Nephron progenitor cell (in vitro differentiated cells): ENCODE measurements at regions not wholly inside any gene's neighbourhood (a gene's known extent, or its start where the extent isn't known, plus 50 kb on each side); places are given as distances from the start of the nearest gene placed in this dataset.

Experiments
- DNase-seq: peaks from one replicate; pipeline ENCODE4 v3.0.0; 2021
- H3K27ac Mint-ChIP-seq: 2 replicates; pipeline ENCODE4 v1.8.0; 2021; ENCODE audit warnings: mild to moderate bottlenecking, moderate library complexity, mixed read lengths
- H3K27me3 Mint-ChIP-seq: 2 replicates; pipeline ENCODE4 v1.8.0; 2021; ENCODE audit warnings: mild to moderate bottlenecking, low read depth, mixed read lengths; ENCODE audit not compliant: poor library complexity
- H3K36me3 Mint-ChIP-seq: 2 replicates; pipeline ENCODE4 v1.8.0; 2021; ENCODE audit warnings: low read depth, mixed read lengths
- H3K4me1 Mint-ChIP-seq: 2 replicates; pipeline ENCODE4 v1.8.0; 2021; ENCODE audit warnings: mixed read lengths
- H3K4me3 Mint-ChIP-seq: 2 replicates; pipeline ENCODE4 v1.8.0; 2021; ENCODE audit warnings: mild to moderate bottlenecking, moderate library complexity, mixed read lengths
- H3K9me3 Mint-ChIP-seq: 2 replicates; pipeline ENCODE4 v1.8.0; 2021; ENCODE audit warnings: mild to moderate bottlenecking, moderate library complexity, mixed read lengths
- CTCF ChIP-seq: fragments of 200-600 bp; sonication (generic); IDR thresholded peaks from 2 replicates; pipeline ENCODE4 v1.5.0; 2021; ENCODE audit warnings: antibody characterized with exemption

GRCh38 chr14:54291491-54292191 is 105.2 kb upstream of the CDKN3 start:
- peak overlapping the region; percentile 75 for H3K4me3 Mint-ChIP-seq
- no peak for TF ChIP-seq CTCF

GRCh38 chr14:54294802-54295201 is 102.0 kb upstream of the CDKN3 start:
- no peaks in the 10 kb centered on the region for H3K27me3 Mint-ChIP-seq
- peaks cover 15% of the 10 kb centered on the region for H3K9me3 Mint-ChIP-seq
- DNase-seq: no peak
- H3K27ac Mint-ChIP-seq: no peak overlapping the region
- H3K4me1 Mint-ChIP-seq: peaks cover 66% of the 10 kb centered on the region
- no peak for TF ChIP-seq CTCF
- peaks cover 13% of the 10 kb centered on the region for H3K36me3 Mint-ChIP-seq
- H3K4me3 Mint-ChIP-seq: no peak overlapping the region

More at GRCh38 chr14:54291491-54292191, 105.2 kb upstream of the CDKN3 start:
- peaks cover 21% of the 10 kb centered on the region for H3K36me3 Mint-ChIP-seq
- H3K9me3 Mint-ChIP-seq: peaks cover 23% of the 10 kb centered on the region
- H3K4me1 Mint-ChIP-seq: peaks cover 65% of the 10 kb centered on the region
- peaks cover 4% of the 10 kb centered on the region for H3K27me3 Mint-ChIP-seq
- DNase-seq: peak; percentile 45
- H3K27ac Mint-ChIP-seq: peak overlapping the region; percentile 94

- peak overlapping the region; percentile 16 for H3K27ac Mint-ChIP-seq
- H3K4me3 Mint-ChIP-seq: no peak overlapping the region
Observed at GRCh38 chr14:54299410-54300363, 97.1 kb upstream of the CDKN3 start.

GRCh38 chr14:54300881-54301280 is 95.9 kb upstream of the CDKN3 start:
- Mint-ChIP-seq H3K27me3 (no peaks in the 10 kb centered on the region), H3K9me3 (peaks cover 1% of the 10 kb centered on the region)
- no peak for TF ChIP-seq CTCF

More at GRCh38 chr14:54299410-54300363, 97.1 kb upstream of the CDKN3 start:
- no peak for DNase-seq
- TF ChIP-seq CTCF: no peak
- Mint-ChIP-seq H3K36me3 (peaks cover 9% of the 10 kb centered on the region), H3K27me3 (no peaks in the 10 kb centered on the region), H3K9me3 (peaks cover 10% of the 10 kb centered on the region), H3K4me1 (peaks cover 56% of the 10 kb centered on the region)

GRCh38 chr14:54301359-54301758 is 95.4 kb upstream of the CDKN3 start:
- H3K4me1 Mint-ChIP-seq: peaks cover 51% of the 10 kb centered on the region
- no peak for DNase-seq
- H3K27me3 Mint-ChIP-seq: no peaks in the 10 kb centered on the region
- no peak for TF ChIP-seq CTCF
- no peak overlapping the region for H3K4me3 Mint-ChIP-seq
- peak overlapping the region; percentile 60 for H3K27ac Mint-ChIP-seq
- no peaks in the 10 kb centered on the region for H3K36me3 Mint-ChIP-seq
- no peaks in the 10 kb centered on the region for H3K9me3 Mint-ChIP-seq

More at GRCh38 chr14:54300881-54301280, 95.9 kb upstream of the CDKN3 start:
- H3K4me1 Mint-ChIP-seq: peaks cover 53% of the 10 kb centered on the region
- DNase-seq: no peak
- no peak overlapping the region for H3K27ac Mint-ChIP-seq
- H3K4me3 Mint-ChIP-seq: no peak overlapping the region
- H3K36me3 Mint-ChIP-seq: peaks cover 1% of the 10 kb centered on the region
